Ammon's horn (tissue), 1 donor: ENCODE measurements at regions not wholly inside any gene's neighbourhood (a gene's known extent, or its start where the extent isn't known, plus 50 kb on each side); places are given as distances from the start of the nearest gene placed in this dataset.
"Not testable (repeated sequence)": the region's sequence is repeated elsewhere in the genome, so short reads cannot be mapped to it uniquely, and the experiment has no call there.

Experiments used
- DNase-seq: peaks from one replicate; pipeline ENCODE4 v3.0.0-alpha.2; 2016; ENCODE audit warnings: low spot score

GRCh38 chr1:38787041-38787440 is 72.5 kb downstream of the RRAGC start:
- no peak for DNase-seq

- no peak for DNase-seq
These were observed 73.5 kb downstream of the RRAGC start for GRCh38 chr1:38786040-38786436.

- DNase-seq, result no peak
These were observed 74.1 kb downstream of the RRAGC start for GRCh38 chr1:38785285-38786039.

DNA sequence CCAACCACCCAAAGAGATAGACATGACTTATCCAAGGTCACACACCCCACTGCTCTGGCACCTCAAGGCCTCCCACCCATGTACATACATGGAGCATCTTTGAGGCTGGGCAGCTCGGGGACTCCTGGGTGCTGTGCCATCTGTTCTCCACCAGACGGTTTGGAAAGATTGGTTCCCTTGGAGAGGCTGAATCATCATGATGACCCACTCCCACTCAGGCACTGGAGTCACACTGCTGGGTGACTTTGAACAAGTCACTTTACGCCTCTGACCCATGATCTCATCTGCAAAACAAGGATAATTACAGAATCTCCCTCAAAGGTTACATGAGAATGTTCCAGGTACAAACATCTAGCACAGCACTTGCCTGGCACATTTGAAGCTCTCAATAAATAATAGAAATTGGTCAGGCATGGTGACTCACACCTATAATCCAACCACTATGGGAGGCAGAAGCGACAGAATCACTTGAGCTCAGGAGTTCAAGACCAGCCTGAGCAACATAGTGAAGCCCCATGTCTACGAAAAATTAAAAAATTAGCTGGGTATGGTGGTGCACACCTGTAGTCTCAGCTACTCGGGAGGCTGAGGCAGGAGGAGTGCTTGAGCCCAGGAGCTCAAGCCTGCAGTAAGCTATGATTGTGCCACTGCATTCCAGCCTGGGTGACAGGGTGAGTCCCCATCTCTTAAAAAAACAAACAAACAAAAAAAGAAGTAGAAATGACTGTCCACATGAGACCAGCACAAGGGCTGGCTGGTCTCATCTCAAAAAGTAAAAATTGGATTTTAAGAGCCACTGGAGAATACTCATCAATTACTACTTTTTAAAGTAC is 74.9 kb downstream of the RRAGC start:
- no peak for DNase-seq

DNA sequence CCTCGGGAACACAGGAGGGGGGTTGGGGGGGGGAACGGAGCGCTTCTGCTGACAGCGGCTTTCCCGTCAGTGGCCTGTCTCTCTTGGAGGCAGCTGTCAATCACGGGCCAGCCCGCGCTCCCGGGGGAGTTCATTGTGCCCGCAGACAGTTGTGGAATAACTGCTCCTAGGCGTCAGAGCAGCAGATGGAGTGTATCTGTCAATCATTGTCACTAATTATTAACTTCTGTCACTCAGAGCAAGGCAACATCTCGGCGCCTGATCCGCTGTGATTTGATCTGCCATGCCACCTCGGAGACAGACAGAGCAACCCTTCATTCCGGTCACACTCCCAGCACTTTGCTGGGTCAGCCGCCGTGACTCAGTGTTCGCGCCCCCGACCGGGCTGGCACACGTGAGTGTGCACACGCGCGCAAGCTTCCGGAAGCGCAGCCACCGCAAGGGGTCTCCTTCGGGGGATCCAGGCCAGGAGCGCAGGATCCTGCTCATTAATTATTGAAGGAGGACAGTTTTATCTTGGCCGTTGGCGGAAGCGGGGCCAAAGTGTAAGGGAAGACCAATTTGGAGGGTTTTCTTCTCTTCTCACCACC is 75.8 kb downstream of the RRAGC start:
- no peak for DNase-seq

GRCh38 chr1:38781872-38782617 is 77.5 kb downstream of the RRAGC start:
- DNase-seq, result no peak

DNA sequence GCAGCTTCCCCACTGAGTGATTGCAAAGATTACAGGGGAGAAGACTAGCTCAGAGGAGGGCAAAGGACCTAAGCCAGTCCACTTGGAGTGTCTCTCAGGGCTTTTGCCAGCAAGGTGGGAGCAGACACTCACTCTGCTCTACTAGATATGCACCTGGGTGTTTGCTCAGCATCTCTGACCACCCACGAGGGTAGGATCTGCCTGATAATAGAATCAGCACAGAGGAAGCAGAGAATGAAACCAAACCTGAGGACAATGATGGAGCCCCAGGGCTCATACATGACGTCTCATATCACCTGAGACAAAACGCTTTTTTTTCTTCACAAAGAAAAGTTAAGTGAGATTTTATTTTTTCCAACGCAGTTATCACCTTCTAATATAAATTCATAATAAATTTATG is 79.4 kb downstream of the RRAGC start:
- DNase-seq, result no peak

GRCh38 chr1:38779491-38779890 is 80.1 kb downstream of the RRAGC start:
- no peak for DNase-seq

DNA sequence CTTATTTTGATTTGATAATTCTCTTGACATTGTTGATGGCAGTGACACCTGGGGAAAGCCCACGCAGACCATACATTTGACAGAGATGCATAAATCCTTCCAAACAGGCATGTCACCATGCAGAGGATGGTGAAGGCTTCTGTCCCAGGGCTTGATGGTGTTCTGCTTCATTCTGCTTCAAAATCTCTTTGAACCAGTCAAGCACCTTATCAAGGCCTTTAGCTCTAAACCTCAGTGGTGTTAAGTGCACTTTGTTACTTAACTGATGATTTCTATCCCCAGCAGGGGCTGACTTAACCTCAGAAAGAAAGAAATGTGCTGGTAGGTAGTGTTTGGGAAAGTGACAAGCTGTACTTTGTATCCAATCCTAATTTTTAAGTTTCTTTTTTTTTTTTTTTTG is 81.1 kb downstream of the RRAGC start:
- DNase-seq, result no peak

GRCh38 chr1:38778051-38778450 is 81.5 kb downstream of the RRAGC start:
- DNase-seq, result no peak

DNA sequence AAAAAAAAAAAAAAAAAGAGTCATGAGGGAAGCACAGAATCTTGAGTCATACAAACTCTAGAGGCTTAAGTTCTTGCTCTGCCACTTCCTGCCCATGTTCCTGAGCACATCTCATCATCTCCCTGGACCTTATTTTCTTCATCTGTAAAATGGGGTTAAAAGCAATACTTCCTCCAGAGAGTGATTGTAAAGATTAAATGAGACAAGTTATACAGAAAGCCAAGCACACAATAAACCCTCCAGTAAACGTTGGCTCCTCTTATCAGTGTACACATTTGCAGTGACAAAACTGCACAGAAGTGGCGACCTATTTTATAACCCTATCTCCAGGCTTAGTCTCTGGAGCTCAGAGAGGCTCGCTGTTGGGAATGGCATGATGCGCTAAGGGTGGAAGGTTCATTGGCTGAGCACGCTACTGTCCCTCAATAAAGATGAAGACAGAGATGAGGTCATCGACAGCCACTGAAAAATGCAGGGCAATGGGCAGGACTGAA is 82.1 kb downstream of the RRAGC start:
- no peak for DNase-seq

DNA sequence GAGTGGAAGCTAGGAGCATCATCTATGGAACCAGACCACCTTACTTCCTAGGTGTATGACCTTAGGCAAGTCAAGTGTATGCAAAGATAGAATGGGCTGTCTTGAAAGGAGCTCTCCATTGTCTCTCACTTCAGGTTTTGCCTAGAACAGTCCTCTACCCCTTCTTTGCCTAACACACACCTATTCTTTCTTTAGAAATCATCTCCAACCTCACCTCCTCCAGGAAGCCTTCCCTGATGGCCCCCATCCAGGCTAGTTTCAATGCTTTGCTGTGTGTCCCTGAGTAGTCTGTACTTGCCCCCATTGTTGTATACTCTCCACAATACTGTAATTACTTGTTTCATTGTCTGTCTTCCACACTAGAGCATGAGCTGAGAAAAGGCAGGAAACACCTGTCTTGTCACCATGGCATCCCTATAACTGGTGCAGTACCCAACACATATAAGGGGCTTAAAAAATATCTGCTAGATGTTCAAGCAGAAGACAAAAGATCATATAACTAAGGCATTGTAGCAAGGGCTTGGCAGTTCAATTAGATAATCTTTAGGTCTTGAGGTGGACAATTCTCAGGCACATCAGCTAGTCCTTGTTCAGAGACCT is 83.0 kb downstream of the RRAGC start:
- no peak for DNase-seq

- no peak for DNase-seq
These were observed 84.3 kb downstream of the RRAGC start for GRCh38 chr1:38775175-38775845.

- DNase-seq, result no peak
These were observed 86.1 kb downstream of the RRAGC start for GRCh38 chr1:38773483-38773882.

DNA sequence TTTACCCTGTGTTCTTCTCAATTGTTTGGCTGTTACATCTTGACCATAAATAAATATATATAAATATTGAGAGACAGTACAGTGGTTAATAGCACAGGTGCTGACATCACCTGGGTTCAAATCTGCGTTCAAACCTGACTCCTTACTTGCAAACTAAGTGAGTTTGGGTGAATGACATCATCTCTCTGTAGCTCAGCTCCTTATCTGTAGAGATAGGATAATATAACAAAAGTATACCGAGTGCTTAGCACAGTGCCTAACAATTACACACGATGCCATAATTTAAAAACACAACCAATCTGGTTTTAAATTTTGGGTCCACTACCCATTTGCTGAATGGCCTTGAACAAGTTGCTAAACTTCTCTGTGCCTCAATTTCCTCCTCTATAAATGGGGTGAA is 86.6 kb downstream of the RRAGC start:
- no peak for DNase-seq

DNA sequence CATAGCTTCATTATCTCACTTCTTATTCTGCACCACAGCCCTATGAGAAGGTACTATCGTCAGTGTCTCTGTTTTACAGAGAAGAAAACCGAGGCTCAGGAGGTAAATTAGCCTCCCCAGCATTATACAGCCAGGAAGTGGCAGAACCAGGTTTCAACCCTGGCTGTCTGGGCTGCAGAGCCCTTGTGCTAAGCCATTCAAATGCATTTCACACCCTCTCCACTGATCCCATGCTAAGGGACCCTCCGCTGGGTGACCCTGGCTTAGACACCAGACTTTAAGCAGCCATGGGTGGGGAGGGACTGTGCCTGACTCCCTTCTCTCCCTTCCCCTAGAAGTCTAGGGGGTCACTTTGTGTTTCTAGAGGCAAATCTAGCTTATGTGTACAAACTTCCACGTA is 87.5 kb downstream of the RRAGC start:
- no peak for DNase-seq

DNA sequence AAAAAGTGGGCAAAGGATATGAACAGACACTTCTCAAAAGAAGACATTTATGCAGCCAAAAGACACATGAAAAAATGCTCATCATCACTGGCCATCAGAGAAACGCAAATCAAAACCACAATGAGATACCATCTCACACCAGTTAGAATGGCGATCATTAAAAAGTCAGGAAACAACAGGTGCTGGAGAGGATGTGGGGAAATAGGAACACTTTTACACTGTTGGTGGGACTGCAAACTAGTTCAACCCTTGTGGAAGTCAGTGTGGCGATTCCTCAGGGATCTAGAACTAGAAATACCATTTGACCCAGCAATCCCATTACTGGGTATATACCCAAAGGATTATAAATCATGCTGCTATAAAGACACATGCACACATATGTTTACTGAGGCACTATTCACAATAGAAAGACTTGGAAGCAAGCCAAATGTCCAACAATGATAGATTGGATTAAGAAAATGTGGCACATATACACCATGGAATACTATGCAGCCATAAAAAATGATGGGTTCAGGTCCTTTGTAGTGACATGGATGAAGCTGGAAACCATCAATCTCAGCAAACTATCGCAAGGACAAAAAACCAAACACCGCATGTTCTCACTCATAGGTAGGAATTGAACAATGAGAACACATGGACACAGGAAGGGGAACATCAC is 88.9 kb downstream of the RRAGC start:
- DNase-seq, result not testable (repeated sequence)

- DNase-seq, result no peak
These were observed 93.4 kb downstream of the RRAGC start for GRCh38 chr1:38766125-38766524.

GRCh38 chr1:38763121-38763520 is 96.5 kb downstream of the RRAGC start:
- no peak for DNase-seq

DNA sequence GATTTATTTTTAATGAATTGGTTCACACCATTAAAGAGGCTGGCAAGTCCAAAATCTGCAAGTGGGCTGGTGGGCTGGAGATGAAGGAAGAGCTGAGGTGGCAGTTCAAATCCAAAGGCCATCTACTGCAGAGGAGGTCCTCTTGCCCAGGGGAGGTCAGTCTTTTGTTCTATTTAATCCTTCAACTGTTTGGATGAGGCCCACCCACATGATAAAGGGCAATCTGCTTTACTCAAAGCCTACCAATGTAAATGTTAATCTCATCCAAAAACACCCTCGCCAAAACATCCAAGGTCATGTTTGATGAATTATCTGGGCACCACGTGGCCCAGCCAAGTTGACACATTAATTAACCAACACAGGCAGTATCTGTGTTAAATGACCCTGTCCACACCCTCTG is 99.0 kb downstream of the RRAGC start:
- no peak for DNase-seq

DNA sequence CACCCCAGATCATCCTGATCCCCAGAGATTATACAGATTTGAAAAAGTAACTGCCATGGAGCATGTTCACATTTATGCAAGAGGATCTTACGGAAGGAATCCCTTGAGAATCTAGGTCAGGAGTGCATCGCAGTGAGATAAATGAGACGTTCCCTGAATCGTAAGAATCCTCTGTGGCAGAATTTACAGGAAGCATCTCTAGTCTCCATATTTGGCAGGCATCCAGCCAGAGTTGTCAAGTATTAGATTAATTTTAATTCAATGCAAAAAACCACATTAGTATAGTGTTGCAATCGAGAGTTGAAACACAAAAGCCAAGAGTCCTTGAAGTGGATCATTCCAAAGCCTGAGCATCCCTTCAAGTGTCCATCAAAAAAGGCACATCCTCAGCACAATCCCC is 100.8 kb downstream of the RRAGC start:
- no peak for DNase-seq
